ENCODE measurements at regions not wholly inside any gene's neighbourhood (a gene's known extent, or its start where the extent isn't known, plus 50 kb on each side); places are given as distances from the start of the nearest gene placed in this dataset.

GRCh38 chr10:47094636-47095035 lies 183.4 kb downstream of the PTPN20 start:
- Histone ChIP-seq H3K9ac (no peak overlapping the region), H3K79me2 (ENCODE audit: insufficient read depth, low read depth) (no peaks in the 10 kb centered on the region), H3K4me3 (IDR thresholded peaks at IDR 0.05; ENCODE audit: insufficient read depth, low read depth, low read length) (no peak overlapping the region), H3K4me1 (ENCODE audit: low read depth, poor library complexity, severe bottlenecking) (no peaks in the 10 kb centered on the region), H3K27me3 (ENCODE audit: insufficient read depth, low read depth) (no peaks in the 10 kb centered on the region), H3K27ac (no peak overlapping the region), H3K36me3 (ENCODE audit: insufficient read depth) (no peaks in the 10 kb centered on the region), H2AFZ (ENCODE audit: low read depth) (no peak overlapping the region), H4K20me1 (ENCODE audit: insufficient read depth) (no peaks in the 10 kb centered on the region), H3K4me2 (no peak overlapping the region)
- TF ChIP-seq CTCF (conservative IDR thresholded peaks at IDR 0.05; ENCODE audit: low read depth, low read length), result no peak

- Histone ChIP-seq H3K36me3 (ENCODE audit: insufficient read depth) (no peaks in the 10 kb centered on the region), H3K4me3 (IDR thresholded peaks at IDR 0.05; ENCODE audit: insufficient read depth, low read depth, low read length) (no peak overlapping the region), H3K4me2 (no peak overlapping the region), H3K4me1 (ENCODE audit: low read depth, poor library complexity, severe bottlenecking) (no peaks in the 10 kb centered on the region), H3K27ac (no peak overlapping the region), H3K9ac (no peak overlapping the region), H2AFZ (ENCODE audit: low read depth) (no peak overlapping the region), H3K27me3 (ENCODE audit: insufficient read depth, low read depth) (no peaks in the 10 kb centered on the region), H3K79me2 (ENCODE audit: insufficient read depth, low read depth) (no peaks in the 10 kb centered on the region), H4K20me1 (ENCODE audit: insufficient read depth) (no peaks in the 10 kb centered on the region)
- no peak for TF ChIP-seq CTCF (conservative IDR thresholded peaks at IDR 0.05; ENCODE audit: low read depth, low read length)
Observed at GRCh38 chr10:47095211-47095610, 184.0 kb downstream of the PTPN20 start.

GRCh38 chr10:47095848-47096612 lies 184.8 kb downstream of the PTPN20 start:
- H2AFZ ChIP-seq (ENCODE audit: low read depth), result no peak overlapping the region
- no peaks in the 10 kb centered on the region for H4K20me1 ChIP-seq (ENCODE audit: insufficient read depth)
- no peaks in the 10 kb centered on the region for H3K79me2 ChIP-seq (ENCODE audit: insufficient read depth, low read depth)
- no peaks in the 10 kb centered on the region for H3K27me3 ChIP-seq (ENCODE audit: insufficient read depth, low read depth)
- H3K4me2 ChIP-seq, result no peak overlapping the region
- H3K36me3 ChIP-seq (ENCODE audit: insufficient read depth), result no peaks in the 10 kb centered on the region
- H3K9ac ChIP-seq, result no peak overlapping the region
- no peak overlapping the region for H3K4me3 ChIP-seq (IDR thresholded peaks at IDR 0.05; ENCODE audit: insufficient read depth, low read depth, low read length)
- TF ChIP-seq CTCF (conservative IDR thresholded peaks at IDR 0.05; ENCODE audit: low read depth, low read length), result no peak
- no peak overlapping the region for H3K27ac ChIP-seq
- no peaks in the 10 kb centered on the region for H3K4me1 ChIP-seq (ENCODE audit: low read depth, poor library complexity, severe bottlenecking)

- H3K36me3 ChIP-seq (ENCODE audit: insufficient read depth), result no peaks in the 10 kb centered on the region
- H2AFZ ChIP-seq (ENCODE audit: low read depth), result no peak overlapping the region
- H3K4me3 ChIP-seq (IDR thresholded peaks at IDR 0.05; ENCODE audit: insufficient read depth, low read depth, low read length), result no peak overlapping the region
- no peak overlapping the region for H3K9ac ChIP-seq
- H3K27me3 ChIP-seq (ENCODE audit: insufficient read depth, low read depth), result no peaks in the 10 kb centered on the region
- no peak overlapping the region for H3K4me2 ChIP-seq
- no peak for TF ChIP-seq CTCF (conservative IDR thresholded peaks at IDR 0.05; ENCODE audit: low read depth, low read length)
- no peaks in the 10 kb centered on the region for H4K20me1 ChIP-seq (ENCODE audit: insufficient read depth)
- H3K4me1 ChIP-seq (ENCODE audit: low read depth, poor library complexity, severe bottlenecking), result no peaks in the 10 kb centered on the region
- no peaks in the 10 kb centered on the region for H3K79me2 ChIP-seq (ENCODE audit: insufficient read depth, low read depth)
- H3K27ac ChIP-seq, result no peak overlapping the region
Observed at GRCh38 chr10:47098238-47098637, 187.0 kb downstream of the PTPN20 start.
